ENCODE measurements at regions not wholly inside any gene's neighbourhood (a gene's known extent, or its start where the extent isn't known, plus 50 kb on each side); places are given as distances from the start of the nearest gene placed in this dataset.

DNA sequence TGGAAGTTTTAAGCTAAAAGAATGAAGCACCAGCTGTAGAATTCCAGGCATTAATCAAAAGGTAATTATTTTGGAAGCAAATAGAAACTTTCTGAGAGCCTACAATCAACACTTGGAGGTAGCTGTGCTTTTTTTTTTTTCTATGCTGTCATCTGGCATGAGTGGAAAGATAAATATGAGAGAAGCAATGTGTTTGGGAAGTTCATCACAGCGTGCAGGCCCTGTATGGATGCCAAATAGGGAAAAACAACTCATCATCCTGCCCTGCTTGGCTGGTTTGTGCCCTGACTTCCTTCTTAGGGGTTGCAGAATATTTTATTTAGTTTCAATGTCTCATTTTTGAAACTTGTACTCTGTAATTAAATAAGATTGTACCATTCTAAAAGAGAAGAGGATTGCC is 437.4 kb downstream of the PIK3C3 start:
- no peak for DNase-seq (ENCODE audit: low read depth in 2 of 3, low spot score in 2 of 3)

DNA sequence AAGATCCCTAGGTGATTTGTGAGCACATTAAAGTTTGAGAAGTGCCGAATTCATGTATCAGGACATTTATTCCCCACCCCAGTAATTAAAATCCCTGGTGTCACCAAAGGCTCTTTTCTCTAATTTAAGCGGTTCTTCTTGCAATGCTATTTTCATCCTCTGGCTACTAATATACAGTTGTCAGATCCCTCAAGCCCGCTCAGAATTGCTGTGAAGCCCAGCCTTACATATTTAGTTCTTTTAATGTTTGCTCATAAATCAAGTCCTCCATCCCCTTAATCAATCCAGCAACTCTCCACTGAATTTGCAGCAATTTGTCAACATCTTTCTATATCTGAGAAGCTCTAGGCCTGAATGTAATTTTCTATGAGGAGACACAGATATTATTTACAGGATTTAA is 437.9 kb downstream of the PIK3C3 start:
- DNase-seq (ENCODE audit: low read depth in 2 of 3, low spot score in 2 of 3): no peak

DNA sequence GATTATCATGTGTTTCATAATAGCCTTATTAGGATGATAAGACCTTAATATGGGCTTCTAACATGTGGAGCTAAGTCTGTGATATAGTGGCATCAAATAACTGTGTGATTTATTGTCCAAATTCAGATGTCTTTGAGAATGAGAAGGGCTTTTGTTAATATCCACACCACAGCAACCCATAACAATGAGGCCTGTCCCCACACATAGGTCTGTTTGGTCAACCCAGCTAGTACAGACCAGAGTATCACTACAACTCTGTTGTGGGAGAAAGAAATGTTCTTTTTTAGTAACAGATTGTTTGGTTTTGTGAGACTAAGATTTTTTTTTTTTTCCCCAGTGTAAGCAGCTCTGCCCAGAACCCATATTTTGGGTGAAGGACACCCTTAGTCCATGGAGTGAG is 439.2 kb downstream of the PIK3C3 start:
- DNase-seq (ENCODE audit: low read depth in 2 of 3, low spot score in 2 of 3): no peak

DNA sequence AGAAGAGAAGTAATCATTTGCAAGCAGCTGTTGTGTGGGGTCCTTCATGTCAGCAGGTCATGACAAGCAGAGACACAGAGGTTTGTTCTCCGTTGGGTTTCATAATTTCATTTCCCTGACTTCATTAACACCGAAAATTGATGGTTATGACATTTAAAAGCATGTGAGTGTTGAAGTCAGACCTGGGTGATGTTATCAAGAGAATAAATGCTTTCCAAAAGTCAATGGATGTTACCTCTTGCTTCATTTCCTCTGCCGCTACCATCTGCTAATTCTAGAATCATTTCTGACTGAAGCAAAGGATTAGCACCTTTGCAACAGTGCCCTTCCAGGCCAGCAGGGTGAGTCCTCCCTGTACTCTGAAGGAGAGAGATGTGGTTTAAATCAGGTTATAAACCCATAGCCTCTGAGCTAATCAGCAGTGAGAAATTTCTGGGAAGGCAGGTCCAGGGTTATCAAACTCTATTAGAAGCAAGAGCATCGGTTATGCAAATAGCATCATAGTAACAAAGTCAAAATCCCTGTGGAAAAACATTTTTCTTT is 446.2 kb downstream of the PIK3C3 start:
- no peak for DNase-seq (ENCODE audit: low read depth in 2 of 3, low spot score in 2 of 3)

DNA sequence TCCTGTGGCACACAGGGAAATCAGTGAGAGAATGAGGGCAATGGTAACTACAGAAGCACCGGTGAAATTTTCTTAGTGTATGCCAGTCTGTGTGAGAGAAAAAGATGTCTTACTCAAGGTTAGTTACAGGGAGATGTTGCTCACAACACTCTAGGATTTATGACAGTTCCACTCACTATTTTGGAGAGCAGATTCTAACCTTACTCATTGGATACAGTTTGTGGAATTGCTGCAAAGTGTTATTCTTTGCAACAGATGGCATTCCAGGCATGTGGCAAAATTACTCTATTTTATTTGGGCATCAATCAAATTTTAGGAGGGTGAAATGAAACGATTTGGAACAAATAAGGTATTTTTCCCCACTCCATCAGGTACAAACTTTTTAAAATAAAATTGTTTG is 449.1 kb downstream of the PIK3C3 start:
- DNase-seq (ENCODE audit: low read depth in 2 of 3, low spot score in 2 of 3): no peak

DNA sequence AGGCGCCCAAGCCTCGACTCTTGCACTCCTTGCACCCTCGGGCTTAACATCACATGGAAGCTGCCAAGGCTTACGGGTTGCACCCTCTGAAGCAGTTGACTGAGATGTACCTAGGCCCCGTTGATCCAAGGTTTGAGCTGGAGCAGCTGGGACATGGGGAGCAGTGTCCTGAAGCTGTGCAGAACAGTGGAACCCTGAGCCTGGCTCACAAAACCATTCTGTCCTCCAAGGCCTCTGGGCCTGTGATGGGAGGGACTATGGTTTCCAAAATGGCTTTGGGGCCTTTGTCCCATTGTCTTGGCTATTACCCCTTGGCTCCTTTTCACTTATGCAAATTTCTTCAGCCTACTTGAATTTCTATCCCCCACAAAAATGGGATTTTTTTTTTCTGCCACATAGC is 454.0 kb downstream of the PIK3C3 start:
- no peak for DNase-seq (ENCODE audit: low read depth in 2 of 3, low spot score in 2 of 3)

DNA sequence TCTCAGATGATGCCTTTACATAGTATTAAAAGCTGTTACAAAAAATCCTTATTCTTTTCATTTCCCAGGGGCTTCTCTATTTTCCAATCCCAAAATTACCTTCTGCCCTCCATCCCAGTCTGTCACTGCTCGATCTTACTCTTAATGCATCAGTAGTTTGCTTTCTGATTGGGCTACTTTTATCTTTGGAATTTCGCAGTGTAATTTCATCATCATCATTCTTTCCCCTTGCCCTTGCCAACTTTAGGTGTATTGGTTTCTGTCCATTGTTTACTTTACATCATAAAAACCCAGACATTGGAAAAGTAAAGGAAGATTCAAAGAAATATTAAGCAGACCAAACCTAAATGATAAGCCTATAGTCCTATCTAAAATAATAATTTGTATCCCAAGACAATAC is 457.2 kb downstream of the PIK3C3 start:
- no peak for DNase-seq (ENCODE audit: low read depth in 2 of 3, low spot score in 2 of 3)

DNA sequence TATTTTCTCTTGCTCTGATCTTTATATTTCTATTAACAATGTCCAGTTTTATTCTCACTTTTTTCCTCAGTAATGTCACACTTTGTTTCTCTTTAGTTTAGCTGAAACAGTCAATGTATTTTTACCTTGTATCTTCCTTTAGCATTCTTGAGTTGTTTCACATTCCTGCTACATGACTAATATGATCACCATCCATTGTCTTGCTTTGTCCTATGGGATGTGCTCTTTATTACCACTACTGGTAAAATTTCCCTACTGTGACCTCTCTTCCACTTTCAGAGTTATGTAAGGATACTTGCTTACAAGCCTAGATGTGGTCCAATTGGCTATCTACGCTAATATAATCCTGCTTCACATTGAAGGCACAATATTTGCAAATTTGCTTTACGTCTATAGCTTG is 457.9 kb downstream of the PIK3C3 start:
- DNase-seq (ENCODE audit: low read depth in 2 of 3, low spot score in 2 of 3): no peak

DNA sequence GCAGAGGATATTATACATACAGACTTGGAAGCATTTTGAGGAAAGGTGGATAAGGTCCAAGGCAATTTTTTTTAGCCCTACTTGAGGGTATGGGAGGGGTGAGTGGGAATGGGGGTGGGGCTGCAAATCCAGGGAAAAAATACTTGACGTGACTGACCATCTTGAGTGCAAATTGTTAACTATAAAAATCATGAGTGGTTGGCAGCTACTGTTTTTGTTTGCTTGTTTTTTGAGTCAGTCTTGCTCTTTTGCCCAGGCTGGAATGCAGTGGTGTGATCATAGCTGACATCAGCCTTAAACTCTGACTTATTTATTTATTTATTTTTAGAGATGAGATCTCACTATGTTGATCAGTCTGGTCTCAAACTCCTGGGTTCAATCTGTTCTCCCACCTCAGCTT is 458.8 kb downstream of the PIK3C3 start:
- DNase-seq (ENCODE audit: low read depth in 2 of 3, low spot score in 2 of 3): no peak

DNA sequence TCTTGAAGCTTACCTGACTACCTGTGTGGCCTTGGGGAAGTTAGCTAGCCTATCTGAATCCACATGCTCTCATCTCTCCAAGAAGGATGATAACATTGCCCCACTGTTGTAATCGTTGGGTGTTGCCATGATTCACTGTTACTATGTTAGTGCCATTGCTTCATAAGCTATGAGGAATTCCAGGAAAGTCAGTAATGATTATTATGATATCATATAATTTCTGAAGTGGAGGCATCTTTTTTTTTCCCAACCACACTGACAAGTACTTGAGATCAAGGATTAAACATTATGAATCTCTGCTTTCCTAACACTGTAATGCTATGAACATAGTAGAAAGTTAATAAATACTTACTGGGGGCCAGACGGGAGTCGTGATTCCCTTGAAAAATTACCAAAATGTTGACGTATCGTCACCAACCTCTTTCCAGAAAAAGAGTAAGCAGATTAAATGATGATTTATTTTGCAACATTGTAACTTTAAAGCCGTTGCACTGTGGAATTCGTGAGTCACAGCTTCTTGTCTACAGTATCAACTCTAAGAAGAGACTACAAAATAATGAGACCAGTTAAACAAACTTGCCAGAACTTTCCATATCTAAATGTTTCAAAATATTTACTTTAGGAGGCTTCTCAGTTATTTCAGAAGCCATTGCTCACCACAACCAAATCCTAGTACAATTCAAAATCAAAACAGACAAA is 459.9 kb downstream of the PIK3C3 start:
- no peak for DNase-seq (ENCODE audit: low read depth in 2 of 3, low spot score in 2 of 3)

DNA sequence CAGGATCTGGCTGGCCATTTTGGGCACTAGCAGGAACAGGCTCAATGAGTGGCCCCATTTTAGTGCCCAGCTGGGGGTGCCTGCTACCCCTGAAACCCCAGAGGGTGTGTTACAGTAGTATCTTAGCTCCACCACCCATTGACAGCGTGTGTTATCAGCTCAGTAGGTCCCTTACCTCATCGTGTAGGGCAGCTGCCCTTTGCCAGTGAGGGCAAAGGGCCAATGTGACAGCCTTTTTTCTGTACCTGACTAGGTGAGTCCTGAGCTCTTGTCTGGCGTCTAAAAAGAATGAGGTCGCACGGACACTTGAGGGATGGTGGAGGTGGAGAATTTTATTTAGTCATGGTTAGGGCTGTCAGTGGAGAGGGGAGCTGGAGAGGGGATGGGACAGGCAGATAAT is 462.2 kb downstream of the PIK3C3 start:
- no peak for DNase-seq (ENCODE audit: low read depth in 2 of 3, low spot score in 2 of 3)

DNA sequence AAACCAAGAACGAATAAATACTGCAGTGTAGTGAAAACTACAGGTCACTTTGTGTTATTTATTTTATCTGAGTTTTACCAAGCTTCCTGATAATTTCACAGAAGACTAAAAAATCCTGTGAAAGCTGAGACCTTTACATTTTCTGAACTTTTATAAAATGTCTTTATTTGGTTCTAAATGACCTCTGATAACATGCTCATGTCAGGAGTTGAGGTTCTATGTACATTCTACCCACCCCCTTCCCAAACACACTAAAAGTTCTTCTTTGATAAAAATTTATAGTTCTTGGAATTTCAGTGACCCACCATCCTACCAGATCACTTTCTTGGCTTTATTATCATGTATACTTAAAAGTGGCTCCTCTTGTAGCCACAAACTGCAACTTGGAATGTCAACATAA is 463.1 kb downstream of the PIK3C3 start:
- no peak for DNase-seq (ENCODE audit: low read depth in 2 of 3, low spot score in 2 of 3)

DNA sequence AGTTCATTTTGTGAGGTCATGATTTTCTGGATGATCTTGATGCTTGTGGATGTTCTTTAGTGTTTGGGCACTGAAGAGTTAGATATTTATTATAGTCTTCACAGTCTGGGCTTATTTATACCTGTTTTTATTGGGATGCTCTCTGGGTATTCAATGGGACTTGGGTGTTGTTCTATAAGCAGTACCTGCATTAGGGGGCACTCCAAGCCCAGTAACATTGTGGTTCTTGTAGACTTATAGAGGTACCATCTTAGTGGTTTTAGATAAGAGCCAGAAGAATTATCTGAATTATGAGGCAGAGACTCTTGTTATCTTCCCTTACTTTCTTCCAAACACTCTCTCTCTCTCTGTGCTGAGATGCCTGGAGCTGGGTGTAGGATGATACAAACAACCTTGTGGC is 470.0 kb downstream of the PIK3C3 start:
- DNase-seq (ENCODE audit: low read depth in 2 of 3, low spot score in 2 of 3): no peak

DNA sequence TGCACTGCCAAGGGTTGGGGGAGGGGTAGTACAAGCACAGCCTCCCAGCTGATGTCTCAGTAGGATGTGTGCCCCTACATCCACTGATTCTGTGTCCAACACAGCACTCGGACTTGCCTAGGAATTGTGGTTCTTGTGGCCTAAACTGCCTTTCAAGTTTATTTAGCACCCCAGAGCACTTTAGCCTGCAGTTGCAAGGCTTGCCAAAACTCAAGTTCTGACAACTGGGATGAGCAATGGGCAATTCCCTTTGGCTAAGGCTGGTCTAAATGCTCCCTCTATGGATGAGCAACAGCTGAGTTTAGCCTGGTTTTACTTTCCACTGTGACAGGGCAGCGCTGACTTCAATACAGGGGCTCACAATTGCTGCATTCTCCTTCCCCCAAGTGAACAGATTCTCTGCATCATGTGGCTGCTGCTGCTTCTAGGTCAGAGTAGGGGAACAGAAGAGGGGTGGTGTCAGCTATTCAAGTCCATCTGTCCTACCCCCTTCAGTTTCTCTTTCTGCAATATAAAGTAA is 471.5 kb downstream of the PIK3C3 start:
- no peak for DNase-seq (ENCODE audit: low read depth in 2 of 3, low spot score in 2 of 3)

DNA sequence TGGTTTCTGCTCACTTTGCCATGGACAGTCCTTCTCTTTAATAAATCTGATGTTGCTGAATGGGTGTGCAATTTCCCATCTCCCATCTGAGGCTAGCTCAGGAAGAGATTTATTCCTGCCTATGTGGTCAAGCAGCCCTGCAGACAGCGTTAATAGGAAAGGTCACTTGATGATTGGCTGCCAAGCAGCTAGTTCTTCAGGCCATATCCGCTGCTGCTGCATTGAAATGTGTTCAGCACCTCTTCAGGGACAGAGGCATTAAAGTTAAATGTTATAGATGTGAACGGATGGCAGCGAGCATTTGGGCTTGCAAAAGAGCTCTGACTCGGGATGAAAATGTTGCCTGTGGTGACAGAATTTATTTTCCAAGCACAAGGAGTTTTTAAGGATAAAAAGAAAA is 474.2 kb downstream of the PIK3C3 start:
- DNase-seq (ENCODE audit: low read depth in 2 of 3, low spot score in 2 of 3): no peak

DNA sequence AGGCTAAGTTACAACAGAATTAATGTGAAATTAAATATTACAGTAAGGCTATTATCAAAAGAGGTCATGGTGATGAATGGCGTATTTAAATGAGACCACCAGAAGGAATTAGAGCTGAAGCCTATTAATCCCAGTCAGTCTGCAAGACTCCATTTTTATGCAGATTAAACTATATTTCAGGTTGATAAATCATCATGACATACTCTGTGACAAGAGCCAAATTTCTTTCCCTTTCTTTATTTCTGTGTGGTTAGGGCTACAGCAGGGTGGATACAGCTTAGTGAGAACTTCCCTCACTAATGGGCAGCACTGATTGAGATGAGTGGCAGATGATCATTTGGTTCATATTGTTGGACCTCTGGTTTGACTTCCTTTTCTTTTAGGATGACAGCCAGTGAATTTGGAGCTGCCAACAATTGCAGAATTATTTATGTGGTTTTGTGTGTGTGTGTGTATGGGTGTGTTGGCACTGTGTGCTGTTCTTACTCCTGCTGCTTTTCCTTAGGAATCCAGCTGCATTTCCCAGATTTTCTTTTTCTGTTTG is 481.3 kb downstream of the PIK3C3 start:
- no peak for DNase-seq (ENCODE audit: low read depth in 2 of 3, low spot score in 2 of 3)

DNA sequence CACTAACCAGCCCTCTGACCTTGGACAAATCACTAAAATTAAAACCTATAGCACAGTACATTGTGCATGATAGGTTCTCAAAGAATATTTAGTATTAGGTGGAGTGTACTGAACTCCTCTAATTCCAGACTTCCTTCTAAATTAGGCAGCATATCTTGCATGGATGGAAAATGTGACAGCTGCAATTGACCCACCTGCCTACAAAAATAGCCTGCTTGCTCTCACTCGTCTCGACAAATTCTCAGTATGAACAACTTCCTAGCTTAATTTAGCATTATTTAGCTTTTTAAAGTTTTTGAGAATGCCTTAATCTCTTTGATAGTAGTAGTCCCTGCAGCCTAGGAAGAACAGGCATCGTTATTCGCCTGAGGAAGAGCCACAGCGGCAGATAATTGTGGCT is 482.0 kb downstream of the PIK3C3 start:
- no peak for DNase-seq (ENCODE audit: low read depth in 2 of 3, low spot score in 2 of 3)

DNA sequence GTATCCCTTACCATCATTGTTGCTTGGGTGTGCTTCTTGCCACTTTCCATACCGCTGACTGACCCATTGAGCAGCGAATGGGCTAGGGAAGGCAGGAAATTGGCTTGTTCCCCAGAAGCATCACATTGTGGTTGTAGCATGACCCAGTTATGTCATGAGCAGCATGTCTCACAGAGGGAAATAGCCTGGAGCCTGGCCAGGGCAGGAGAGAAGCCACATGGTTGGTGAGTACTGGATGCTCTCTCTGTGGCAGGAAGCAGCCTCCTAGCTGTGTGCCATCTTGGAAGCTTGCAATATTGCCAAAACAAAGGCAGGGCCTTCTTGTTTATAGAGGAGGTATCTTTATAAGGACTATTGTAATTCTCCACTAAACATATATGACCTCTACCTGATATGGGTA is 482.6 kb downstream of the PIK3C3 start:
- no peak for DNase-seq (ENCODE audit: low read depth in 2 of 3, low spot score in 2 of 3)

DNA sequence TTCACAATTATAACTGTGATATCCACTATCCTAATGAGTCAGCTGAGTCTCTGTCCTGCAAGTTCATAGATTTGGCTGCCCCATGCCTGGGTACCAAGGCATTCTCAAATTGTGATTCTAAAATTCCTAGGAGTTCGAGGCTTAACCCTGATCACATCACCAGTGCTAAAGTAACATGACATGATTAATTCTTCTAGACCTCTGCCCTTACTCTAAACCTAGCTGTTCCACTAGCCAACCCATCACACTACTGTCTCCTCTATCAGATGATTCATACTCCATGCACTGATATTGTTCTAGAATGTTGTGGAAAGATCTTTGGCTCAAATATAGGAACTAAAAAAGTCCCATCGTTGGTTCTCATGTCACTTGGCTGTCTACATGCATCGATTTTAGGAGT is 487.6 kb downstream of the PIK3C3 start:
- DNase-seq (ENCODE audit: low read depth in 2 of 3, low spot score in 2 of 3): no peak

DNA sequence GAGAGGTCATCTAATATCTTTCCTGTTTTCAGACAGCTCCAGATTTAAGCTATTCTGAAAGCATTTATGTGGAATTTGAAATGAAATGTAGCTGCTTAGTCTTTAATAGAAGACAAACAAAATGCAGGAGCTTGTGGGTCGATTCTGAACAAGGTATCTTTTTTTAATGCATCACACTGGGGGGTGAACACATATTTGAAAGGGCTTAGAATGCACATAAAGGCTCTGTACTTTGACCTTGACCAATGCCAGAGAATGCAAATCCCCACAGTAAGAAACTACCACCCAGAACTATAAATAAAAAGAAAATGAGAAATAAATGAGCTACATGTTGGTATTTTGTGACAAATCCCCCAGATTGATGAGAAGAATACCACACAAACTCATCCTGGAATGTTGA is 489.3 kb downstream of the PIK3C3 start:
- no peak for DNase-seq (ENCODE audit: low read depth in 2 of 3, low spot score in 2 of 3)

DNA sequence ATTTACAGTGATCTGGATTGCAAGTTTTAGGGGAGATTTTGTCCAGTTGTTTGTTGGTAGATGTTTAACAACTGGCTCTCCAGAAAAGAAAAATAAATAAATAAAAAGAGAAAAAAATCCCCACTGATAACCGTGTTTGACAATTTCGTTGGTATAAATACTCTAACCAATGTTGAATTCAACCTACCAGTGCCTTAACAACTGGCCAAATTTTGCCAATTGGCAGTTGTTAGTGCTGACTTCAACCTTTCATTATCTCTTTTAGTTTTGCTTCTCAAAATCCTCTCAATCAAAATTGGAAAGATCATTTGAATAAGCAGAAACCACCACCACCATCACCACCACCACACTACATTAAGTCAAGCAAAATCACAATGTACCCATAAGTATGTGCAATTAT is 490.3 kb downstream of the PIK3C3 start:
- no peak for DNase-seq (ENCODE audit: low read depth in 2 of 3, low spot score in 2 of 3)

DNA sequence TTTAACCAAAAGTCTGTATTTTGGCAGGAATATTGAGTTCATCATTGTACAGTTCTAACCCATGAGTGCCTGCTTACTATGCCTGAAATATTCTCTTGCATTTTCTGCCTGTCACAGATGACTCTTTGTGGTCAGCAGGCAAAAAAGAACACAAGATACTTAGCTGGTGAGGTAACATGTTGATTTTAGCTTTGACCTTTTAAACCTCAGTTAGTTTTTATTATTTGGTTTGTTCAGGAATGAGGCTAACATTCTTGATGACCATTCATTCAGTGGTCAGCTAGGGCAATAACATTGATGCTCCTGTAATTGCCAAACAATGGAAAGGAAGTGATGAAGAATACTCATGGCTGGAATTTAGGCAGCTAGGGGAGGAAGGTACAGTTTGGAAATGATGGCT is 491.2 kb downstream of the PIK3C3 start:
- DNase-seq (ENCODE audit: low read depth in 2 of 3, low spot score in 2 of 3): no peak

DNA sequence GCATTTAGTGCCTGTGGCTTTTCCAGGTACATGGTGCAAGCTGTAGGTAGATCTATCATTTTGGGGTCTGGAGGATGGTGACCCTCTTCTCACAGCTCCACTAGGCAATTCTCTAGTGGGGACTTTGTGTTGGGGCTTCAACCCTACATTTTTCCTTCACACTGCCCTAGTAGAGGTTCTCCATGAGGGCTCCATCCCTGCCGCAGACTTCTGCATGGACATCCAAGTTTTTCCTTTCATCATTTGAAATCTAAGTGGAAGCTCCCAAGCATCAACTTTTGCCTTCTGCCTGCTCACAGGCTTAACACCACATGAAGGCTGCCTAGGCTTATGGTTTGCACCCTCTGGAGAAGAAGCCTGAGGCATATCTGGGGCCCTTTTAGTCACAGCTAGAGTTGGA is 492.7 kb downstream of the PIK3C3 start:
- no peak for DNase-seq (ENCODE audit: low read depth in 2 of 3, low spot score in 2 of 3)
